ENCODE measurements at regions not wholly inside any gene's neighbourhood (a gene's known extent, or its start where the extent isn't known, plus 50 kb on each side); places are given as distances from the start of the nearest gene placed in this dataset.

DNA sequence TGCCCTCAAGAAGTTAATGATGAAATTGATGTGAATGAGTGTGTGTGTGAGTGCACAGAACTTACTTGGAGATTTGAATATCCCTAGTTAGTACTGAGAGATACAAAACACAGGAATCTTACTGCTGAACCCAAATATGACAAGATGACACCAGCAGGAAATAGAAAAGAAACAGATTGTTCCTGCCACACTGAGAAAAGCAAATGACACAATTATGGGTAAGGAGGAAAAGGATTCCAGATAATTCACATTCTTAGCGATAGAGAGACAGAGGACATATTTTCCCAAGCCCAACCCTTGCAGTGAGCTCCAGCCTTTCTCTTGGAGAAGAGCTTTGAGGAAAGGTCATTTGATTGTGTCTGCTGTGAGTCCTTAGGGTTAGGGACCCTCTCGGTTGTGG lies 105.7 kb upstream of the SMIM21 start:
- TF ChIP-seq, protein P1, sequence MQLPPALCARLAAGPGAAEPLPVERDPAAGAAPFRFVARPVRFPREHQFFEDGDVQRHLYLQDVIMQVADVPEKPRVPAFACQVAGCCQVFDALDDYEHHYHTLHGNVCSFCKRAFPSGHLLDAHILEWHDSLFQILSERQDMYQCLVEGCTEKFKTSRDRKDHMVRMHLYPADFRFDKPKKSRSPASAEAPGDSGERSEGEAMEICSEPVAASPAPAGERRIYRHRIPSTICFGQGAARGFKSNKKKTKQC (CRISPR knock-in tag; IDR thresholded peaks at IDR 0.05) = no peak
- TF ChIP-seq MCM3 (IDR thresholded peaks at IDR 0.05) = no peak
- TF ChIP-seq POLR2AphosphoS5 (IDR thresholded peaks at IDR 0.05; ENCODE audit: control insufficient read depth, insufficient read depth, low read depth, low read length) = no peak
- TF ChIP-seq, protein P2, sequence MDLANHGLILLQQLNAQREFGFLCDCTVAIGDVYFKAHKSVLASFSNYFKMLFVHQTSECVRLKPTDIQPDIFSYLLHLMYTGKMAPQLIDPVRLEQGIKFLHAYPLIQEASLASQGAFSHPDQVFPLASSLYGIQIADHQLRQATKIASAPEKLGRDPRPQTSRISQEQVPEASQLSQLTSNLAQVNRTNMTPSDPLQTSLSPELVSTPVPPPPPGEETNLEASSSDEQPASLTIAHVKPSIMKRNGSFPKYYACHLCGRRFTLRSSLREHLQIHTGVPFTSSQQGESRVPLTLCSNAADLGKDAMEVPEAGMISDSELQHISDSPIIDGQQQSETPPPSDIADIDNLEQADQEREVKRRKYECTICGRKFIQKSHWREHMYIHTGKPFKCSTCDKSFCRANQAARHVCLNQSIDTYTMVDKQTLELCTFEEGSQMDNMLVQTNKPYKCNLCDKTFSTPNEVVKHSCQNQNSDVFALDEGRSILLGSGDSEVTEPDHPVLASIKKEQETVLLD (IDR thresholded peaks at IDR 0.05) = no peak
- no peak for TF ChIP-seq FOXJ3 (CRISPR knock-in tag; IDR thresholded peaks at IDR 0.05)
- TF ChIP-seq, protein P3, sequence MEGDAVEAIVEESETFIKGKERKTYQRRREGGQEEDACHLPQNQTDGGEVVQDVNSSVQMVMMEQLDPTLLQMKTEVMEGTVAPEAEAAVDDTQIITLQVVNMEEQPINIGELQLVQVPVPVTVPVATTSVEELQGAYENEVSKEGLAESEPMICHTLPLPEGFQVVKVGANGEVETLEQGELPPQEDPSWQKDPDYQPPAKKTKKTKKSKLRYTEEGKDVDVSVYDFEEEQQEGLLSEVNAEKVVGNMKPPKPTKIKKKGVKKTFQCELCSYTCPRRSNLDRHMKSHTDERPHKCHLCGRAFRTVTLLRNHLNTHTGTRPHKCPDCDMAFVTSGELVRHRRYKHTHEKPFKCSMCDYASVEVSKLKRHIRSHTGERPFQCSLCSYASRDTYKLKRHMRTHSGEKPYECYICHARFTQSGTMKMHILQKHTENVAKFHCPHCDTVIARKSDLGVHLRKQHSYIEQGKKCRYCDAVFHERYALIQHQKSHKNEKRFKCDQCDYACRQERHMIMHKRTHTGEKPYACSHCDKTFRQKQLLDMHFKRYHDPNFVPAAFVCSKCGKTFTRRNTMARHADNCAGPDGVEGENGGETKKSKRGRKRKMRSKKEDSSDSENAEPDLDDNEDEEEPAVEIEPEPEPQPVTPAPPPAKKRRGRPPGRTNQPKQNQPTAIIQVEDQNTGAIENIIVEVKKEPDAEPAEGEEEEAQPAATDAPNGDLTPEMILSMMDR (IDR thresholded peaks at IDR 0.05 in 2 of 3, conservative IDR thresholded peaks at IDR 0.05 in 1 of 3; ENCODE audit: insufficient read depth in 2 of 3, low read depth in 1 of 3, low read length in 3 of 3) = no peak
- TF ChIP-seq ZNF780A (CRISPR knock-in tag; IDR thresholded peaks at IDR 0.05) = no peak
- TF ChIP-seq, protein P4, sequence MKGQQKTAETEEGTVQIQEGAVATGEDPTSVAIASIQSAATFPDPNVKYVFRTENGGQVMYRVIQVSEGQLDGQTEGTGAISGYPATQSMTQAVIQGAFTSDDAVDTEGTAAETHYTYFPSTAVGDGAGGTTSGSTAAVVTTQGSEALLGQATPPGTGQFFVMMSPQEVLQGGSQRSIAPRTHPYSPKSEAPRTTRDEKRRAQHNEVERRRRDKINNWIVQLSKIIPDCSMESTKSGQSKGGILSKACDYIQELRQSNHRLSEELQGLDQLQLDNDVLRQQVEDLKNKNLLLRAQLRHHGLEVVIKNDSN (CRISPR knock-in tag; IDR thresholded peaks at IDR 0.05) = no peak
- no peak for TF ChIP-seq HDAC6 (IDR thresholded peaks at IDR 0.05; ENCODE audit: low read depth, low read length)

All from K562 (cell line).